A549 (cell line): ENCODE measurements at regions not wholly inside any gene's neighbourhood (a gene's known extent, or its start where the extent isn't known, plus 50 kb on each side); places are given as distances from the start of the nearest gene placed in this dataset.

Experiments used
- CTCF ChIP-seq: fragments of >200 bp; sonication (Bioruptor Twin); formaldehyde crosslinking; IDR thresholded peaks from 3 replicates; pipeline ENCODE4 v1.5.1; 2016
- EP300 ChIP-seq, 2 experiments: fragments of >200 bp; sonication (Bioruptor Twin); formaldehyde crosslinking; IDR thresholded peaks; 2 replicates in 1 of 2; 3 replicates in 1 of 2; pipeline ENCODE4 v1.6.1; 2016 to 2017
- ESRRA ChIP-seq: fragments of 150-350 bp; IDR thresholded peaks from 2 replicates; pipeline ENCODE4 v1.6.1; 2014; ENCODE audit warnings: mild to moderate bottlenecking, low read length, borderline replicate concordance
- KDM5A ChIP-seq: fragments of 200-600 bp; sonication (generic); IDR thresholded peaks from 2 replicates; pipeline ENCODE4 v1.6.1; 2016; ENCODE audit warnings: antibody characterized with exemption, mild to moderate bottlenecking
- POLR2A ChIP-seq: IDR thresholded peaks from 2 replicates; pipeline ENCODE4 v1.6.1; 2012; ENCODE audit warnings: mild to moderate bottlenecking, low read length
- POLR2AphosphoS2 ChIP-seq: conservative IDR thresholded peaks from 2 replicates; pipeline ENCODE4 v1.6.1; 2012; ENCODE audit warnings: low read length, improper control_type of control experiment, inconsistent platforms
- SMC3 ChIP-seq: fragments of >200 bp; sonication (Bioruptor Twin); formaldehyde crosslinking; IDR thresholded peaks from 3 replicates; pipeline ENCODE4 v1.6.1; 2018; ENCODE audit warnings: inconsistent platforms

- TF ChIP-seq EP300 (IDR thresholded peaks at IDR 0.05) (no peak), KDM5A (no peak), CTCF (no peak), POLR2A (no peak), ESRRA (no peak), SMC3 (no peak), POLR2AphosphoS2 (no peak)
Measured at GRCh38 chr4:59647011-59647410, 1553.1 kb upstream of the ADGRL3 start.
